GM19025 (cell line): ENCODE measurements at regions not wholly inside any gene's neighbourhood (a gene's known extent, or its start where the extent isn't known, plus 50 kb on each side); places are given as distances from the start of the nearest gene placed in this dataset.

Source experiments
- ATAC-seq: cut with Tn5 transposase; IDR thresholded peaks from one replicate; pipeline ENCODE4 v1.9.1; 2021; ENCODE audit warnings: mild to moderate bottlenecking, low read depth, moderate library complexity; ENCODE audit not compliant: unreplicated experiment

DNA sequence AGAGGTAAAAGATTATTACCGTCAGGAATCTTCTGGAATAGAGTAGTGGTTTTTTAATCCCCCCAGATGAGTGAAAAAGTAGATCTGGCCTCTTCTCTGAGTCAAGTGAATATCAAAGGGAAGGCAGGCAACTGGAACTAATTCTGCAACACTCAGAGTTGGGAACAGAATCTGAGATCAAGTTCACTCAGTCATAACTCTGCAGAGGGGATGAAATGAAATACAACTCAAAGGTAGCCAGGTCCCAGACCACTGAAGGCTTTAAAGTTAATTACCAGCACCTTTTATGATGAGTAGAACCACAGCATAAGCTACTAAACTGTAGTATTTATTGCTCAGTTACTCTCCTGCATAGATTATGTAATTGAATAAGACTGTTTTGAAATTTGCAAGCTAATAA is 455.6 kb upstream of the AKR1E2 start:
- no peak for ATAC-seq

DNA sequence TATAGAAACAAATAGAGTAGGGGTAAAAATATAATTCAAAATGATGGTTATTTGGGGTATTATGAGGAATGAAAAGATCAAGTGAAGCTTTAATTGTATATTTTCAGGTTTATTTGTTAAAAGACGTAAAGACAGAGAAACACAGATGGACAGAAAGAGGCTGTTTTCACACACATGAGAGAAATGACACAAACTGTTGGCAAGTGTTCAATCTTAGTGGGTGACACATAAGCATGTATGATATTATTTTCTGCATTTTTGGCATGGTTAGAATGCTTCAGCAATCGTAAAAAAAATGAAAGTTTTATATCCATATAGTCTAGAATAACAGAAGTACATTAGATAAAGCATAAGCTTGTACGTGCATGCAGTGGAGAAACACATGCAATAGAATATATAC is 464.4 kb upstream of the AKR1E2 start:
- no peak for ATAC-seq

DNA sequence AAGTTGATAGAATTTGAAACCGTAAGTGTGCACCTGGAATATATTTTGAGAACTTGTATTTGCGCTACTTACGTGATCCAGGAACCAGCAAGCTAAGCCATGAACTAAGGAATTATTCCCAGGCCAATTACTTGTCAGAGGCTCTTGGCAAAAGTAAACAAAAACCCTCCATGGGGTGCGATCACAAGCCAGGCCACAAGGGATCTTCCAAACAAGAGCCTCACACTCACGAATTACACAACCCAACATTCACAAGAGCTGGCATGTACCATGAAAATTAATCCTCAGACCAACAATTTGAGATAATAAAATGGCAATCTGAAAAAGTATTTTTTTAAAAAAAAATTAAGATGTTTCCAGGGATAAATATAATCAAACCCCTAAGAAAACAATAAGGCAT is 467.0 kb upstream of the AKR1E2 start:
- ATAC-seq: no peak

DNA sequence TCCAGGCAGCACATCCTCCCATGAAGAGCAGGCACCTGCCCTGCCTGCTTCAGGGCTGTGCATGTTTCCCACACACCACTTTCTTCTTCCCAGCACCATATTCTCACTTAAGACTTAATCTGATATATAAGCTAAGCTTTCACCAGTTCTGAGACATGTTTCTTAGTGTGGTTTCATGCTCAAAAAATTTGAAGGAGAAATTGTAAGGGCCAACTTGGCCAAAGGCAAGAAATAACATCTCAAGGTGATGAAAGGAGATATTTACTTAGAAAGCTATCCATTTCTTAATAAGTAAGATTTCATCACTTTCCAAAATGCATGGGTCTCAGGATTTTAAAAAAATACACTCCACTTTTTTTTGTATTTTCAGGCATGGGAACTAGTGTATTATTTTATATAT is 468.1 kb upstream of the AKR1E2 start:
- ATAC-seq: no peak

DNA sequence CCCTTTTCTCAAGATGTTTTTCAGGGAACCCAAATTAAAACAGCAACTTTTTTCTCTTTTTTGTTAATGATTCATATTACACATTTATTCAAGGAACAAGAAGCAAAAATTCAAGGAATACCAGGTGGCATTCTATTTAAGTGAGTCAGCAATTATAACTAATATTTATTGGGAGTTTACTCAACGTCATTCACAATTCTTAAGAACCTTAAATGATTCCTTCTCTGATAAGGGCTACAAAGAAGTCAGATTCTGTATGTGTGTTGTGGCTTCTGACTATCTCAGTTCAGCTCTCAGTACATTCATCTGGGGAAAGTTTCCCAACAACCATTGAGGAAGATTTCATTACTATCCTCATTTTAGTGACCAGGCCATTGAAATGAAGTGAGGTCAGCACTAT is 470.7 kb upstream of the AKR1E2 start:
- no peak for ATAC-seq

DNA sequence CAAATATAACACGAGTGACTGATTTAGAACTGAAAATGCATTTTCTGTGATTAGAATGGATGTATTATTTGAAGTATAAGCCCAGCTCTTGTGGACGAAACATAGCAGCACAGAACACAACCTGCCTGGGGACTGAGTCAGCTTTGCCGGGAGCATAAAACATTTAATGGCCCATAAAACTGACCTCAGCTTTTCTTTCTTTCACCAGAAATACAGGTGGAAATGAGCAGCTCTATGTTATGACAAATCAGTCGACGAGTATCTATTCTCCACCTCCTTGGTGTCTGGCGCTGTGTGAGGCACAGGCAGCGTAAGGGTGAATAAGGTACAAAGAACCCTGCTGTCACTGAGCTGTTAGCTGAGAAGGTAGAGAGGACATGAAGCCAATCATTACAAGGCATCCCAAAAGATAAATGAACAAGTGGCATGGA is 471.6 kb upstream of the AKR1E2 start:
- ATAC-seq: no peak

DNA sequence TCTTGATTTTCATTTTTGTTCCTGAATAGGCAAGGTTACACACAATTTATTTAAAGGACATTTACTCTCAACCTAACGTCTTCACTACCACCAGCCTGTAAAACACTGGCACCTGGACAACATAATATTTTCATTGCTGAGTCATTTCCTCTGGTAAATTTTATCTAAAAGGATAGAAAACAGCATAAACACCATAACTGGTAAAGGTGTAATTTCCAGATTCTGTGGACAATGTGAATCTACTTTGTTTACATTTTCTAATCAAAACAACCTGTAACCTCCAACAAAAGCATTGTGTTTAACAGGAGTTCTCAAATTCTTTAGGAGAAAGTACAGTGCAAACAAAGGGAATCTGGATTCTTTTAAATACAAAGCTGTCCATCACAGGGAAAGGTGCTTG is 472.0 kb upstream of the AKR1E2 start:
- no peak for ATAC-seq

DNA sequence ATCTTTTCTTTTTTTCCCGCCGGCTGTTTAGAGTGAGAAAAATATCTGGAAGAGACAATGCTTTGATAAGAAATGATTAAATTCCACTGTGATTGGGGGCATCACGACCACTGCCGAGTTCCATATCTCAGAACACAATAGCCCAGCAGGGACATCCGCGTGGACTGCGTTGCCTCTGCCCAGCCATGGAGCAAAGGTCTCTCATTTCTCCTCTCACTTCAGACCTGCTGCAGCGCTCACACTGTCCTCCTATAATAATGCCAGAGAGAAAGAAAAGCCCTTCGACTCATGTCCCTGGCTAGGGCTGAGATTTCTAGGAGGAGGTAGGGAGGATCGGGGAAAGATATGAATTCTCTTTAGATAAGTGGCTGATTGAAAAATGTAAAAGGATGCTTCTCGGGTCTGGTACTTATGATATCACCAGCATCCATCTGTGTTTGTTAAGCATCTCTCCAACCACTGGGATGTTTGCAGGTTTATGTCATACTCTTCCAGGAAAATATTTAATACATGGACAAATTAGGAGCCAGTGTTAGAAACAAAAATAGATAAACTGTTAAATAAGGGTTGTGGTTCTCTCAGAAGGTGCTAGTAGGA is 472.9 kb upstream of the AKR1E2 start:
- ATAC-seq: no peak

DNA sequence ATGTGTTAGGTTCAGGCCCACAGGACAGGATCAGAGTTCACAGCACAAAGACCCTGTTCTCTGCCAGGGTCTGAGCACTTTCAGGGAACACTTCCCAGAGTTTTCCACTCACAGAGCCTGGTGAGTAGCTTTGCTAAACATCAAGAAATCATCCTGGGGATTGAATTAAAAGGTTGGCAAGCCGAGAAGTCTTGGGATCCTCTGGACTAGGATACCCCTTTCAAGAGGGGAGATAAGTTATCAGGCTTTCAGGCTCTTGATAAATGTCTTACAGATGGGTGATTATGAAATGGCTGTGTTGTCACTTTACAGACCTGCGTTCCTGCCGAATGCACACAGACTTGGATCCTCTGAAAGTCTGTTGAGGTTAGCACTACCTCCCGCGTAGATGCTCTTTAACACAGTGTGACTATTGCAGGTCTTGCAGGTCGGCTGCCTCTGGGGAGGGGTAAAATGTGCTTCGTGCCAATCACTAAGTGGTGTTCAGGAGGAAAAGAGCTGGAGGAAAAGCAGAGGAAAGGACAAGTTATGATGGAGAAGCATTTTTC is 473.5 kb upstream of the AKR1E2 start:
- ATAC-seq: no peak

DNA sequence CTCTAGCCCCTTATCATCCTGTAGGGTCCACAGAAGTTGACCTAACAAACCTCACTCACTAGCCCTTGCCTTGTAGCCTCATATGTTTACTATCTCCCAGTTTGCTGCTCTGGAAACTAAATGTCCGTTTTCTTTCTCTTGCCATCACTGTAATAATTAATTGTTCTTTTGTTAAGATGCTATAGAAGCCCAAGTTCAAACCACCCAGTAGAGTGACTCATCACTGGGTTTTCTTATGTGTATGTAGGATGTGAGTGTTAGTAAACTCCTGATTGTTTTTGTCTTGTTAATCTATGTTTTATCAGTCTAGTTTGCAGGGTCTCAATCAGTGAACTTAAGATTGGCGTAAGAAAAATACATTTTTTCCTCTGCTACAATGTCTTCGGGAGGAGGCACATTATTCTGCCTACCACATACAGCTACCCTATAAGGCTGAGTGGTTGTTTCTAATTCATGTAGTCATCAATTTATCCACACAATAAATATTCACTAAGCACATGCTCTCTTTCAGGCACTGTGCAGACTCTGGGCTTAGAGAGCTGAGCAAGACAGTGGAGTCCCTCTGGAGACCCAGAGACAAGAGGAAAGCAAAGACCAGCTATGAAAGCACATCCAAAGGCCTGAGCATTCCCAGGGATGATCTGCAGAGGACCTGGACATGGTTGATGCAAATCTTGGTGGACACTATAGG is 474.1 kb upstream of the AKR1E2 start:
- no peak for ATAC-seq

DNA sequence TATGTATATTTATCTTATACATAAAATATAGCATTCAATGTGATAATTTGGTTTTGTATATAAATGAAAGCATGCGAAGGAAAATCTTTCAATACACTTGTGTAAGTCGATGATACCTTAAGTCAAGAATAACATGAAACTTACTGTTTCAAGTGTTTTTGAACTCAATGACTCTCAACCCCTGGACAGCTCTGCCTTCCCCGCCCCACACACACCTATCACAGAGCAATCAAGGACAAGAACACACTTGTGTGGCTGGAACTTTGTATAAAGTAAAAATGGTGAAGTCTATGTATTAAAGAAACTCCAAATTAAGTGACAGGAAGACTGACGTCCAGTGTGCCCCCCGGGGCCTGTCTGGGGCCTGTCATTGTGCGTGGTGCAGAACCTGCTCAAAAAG is 478.6 kb upstream of the AKR1E2 start:
- no peak for ATAC-seq

DNA sequence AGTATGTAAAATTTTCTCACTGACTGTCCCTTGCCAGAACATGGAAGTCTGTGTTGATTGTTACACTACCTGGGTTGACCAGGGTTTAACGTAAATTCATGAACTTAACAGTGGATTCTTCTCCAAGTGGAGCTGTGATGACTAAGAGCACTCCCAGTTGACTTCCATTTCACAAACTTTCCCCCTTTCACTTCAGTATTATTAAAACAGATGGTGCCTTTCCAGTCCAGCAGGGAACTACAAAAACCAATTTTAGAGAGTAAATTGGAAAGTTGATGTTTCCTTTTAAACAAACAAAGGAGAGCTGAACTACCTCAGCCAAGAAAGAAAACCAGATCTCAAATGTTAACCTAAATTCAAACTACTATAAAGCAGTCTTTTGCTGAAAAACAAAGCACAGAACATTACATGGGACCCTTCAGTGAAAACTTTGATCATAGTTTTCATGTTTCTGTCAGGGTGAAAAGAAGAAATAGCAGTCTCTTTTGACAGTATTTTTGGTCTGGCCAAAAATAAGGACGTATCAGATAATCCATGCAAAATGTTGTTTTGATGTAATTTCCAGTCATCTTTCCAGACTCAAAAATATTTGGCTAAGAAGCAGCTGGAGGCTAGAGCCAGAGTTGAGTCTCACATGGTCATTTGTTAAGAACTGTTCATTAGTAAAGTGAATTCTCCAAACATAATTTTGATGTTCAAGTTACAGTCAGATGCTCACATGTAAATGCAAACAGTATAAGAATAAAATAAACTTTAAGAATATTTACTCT is 479.9 kb upstream of the AKR1E2 start:
- no peak for ATAC-seq

DNA sequence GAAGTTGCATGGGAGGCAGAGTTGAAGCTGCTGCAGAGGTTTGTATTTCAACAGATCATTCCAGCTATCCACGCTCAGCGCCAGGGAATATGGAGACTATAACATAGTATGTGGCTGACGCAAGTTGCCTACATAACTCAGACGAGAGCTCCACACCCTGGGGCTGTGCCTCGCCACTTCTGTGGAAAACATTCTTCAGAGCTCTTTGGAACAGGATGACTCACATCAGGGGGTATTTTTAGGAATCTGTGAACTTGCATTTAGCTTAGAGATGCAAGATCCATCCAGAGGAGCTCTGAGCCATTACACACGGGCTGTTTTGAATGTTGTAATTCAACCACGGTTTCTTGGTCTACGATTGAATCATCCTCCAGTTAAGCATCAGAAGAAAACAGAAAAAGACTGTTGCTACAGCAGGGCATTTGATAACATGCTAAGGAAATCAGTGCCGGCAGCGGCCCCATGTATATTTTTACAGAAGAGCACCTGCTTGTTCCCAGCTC is 481.5 kb upstream of the AKR1E2 start:
- ATAC-seq: no peak

DNA sequence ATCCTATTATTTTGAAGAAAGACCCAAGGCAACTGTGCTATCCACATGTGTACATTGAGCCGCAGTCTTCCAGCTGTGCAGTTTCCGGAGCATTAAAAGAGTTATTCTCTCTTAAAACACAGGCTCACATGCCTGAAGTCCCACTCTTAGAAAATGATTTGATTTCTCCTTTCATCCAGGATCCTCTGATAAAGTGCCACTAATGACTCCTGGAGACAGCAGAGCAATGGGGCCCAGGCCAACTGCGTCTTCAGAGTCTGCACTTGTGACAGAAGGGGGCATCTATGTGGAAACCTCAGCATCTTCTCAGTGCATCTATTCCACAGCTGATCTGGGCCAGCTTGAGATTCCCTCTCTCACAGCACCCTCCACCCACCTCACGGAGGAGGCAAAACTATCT is 482.1 kb upstream of the AKR1E2 start:
- ATAC-seq: no peak

DNA sequence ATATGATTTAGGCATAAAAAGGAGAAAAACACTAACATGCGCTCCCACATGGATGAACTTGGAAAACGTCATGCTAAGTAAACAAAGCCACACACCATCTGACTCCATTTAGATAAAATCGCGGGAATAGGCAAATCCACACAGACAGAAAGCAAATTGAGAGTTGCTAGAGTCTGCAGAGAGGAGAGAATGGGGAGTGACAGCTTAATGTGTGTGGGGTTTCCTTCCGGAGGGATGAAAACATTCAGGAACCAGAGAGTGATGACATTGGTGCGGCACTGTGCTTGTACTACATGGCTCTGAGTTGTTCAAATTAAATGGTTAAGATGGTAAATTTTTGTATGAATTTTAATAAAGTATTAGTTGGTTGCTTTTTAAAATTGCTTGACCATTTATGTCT is 482.9 kb upstream of the AKR1E2 start:
- ATAC-seq: no peak

DNA sequence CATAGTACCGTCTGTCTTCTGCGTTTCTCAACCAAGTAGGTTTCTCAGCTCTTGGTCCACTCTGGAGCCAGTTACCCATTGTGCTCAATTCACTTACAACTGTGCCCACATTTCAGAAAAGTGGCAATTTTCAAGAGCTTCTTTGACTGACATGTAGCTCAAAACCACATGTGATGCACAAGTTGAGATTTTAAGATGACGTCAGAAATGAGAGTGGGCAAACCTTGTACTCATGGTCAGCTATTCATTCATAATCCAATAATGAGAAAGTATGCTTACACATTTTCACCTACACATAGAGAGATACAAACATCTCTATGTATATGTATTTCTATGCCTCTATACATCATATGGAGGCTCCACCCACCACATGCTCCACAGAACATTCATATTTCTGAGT is 487.2 kb upstream of the AKR1E2 start:
- no peak for ATAC-seq

DNA sequence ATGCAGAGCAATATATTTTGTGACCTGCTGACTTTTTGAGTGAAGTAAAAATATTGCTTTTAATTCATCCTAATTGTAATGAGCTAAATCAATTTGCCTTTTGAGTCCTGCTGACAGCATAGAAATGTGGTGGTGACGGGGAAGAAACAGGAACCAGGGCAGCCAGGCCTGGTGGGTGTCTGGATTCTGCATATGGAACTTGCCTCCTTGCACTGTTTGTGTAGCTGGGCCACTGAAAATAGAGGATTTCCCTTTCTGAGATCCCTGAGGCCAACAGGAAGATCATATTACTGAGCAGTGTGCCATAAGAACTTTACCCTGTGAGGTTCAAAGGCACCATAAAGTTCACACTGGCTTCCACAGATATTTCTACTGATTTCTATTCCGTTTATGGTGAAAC is 488.4 kb upstream of the AKR1E2 start:
- no peak for ATAC-seq

DNA sequence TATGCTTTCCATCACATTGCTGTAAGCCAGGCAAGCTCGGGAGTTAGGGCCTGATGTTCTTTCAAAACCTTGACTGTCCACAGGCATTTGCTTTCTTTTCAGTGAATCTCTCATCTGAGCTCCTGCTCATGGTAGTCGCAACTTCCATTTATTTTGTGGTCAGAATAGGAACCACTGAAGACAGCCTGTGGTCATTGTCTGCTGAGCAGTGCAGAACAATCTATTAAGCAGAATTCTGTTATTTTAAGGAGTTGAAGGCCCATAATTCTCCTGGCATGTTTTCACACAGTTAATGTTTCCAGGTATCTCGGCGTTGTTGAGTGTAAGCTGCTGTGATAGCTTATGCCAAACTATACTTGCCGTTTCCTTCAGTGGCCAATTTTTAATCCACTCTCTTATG is 491.1 kb upstream of the AKR1E2 start:
- ATAC-seq: no peak

DNA sequence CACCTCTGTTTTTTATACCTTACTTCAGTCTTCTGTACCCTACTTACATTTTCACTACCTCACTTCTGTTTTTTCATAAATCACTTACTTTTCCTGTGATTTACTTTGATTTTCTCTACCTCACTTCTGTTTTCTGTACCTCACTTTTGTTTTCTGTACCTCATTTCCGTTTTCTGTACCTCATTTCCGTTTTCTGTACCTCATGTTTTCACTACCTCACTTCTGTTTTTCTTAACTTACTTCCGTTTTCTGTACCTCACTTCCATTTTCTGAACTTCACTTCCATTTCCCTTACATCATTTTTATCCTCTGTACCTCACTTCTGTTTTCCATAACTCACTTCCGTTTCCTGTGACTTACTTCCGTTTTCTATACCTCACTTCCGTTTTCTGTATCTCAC is 492.0 kb upstream of the AKR1E2 start:
- ATAC-seq: no peak

DNA sequence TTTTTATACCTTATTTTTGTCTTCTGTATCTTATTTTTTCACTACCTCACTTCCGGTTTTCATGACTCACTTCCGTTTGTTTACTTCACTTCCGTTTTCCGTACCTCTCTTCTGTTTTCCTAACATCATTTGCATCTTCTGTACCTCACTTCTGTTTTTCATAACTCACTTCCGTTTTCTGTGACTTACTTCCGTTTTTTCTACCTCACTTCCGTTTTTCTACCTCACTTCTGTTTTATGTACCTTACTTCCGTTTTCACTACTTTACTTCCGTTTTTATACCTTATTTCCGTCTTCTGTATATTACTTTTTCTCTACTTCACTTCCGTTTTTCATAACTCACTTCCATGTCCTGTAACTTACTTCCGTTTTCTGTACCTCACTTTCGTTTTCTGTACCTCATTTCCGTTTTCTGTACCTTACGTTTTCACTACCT is 492.5 kb upstream of the AKR1E2 start:
- no peak for ATAC-seq

DNA sequence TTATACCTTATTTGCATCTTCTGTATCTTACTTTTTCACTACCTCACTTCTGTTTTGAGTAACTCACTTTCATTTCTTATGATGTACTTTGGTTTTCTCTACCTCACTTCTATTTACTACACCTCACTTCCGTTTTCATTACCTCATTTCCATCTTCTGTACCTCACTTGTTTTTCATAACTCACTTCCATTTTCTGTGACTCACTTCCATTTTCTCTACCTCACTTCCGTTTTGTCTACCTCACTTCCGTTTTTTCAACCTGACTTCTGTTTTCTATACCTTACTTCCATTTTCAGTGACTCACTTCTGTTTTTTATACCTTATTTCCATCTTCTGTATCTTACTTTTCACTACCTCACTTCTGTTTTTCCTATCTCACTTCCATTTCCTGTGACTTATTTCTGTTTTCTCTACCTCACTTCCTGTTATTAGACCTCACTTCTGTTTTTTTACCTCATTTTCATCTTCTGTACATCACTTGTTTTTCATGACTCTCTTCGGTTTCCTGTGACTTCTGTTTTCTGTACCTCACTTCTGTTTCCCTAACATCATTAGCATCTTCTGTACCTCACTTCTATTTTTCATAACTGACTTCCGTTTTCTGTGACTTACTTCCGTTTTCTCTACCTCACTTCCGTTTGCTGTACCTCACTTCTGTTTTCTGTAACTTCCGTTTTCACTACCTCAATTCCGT is 493.1 kb upstream of the AKR1E2 start:
- ATAC-seq: no peak
